ENCODE measurements at regions not wholly inside any gene's neighbourhood (a gene's known extent, or its start where the extent isn't known, plus 50 kb on each side); places are given as distances from the start of the nearest gene placed in this dataset.

- WGBS, result 73% methylated on average over 4 of the region's 4 CpGs
- H3K9me3 ChIP-seq (ENCODE audit: control insufficient read depth in 4 of 4, low read length in 3 of 4), result no peaks in the 10 kb centered on the region
Observed at GRCh38 chrX:3445806-3446490, 99.5 kb upstream of the MXRA5 start.

More at GRCh38 chrX:3445806-3446490, 99.5 kb upstream of the MXRA5 start:
- no peaks in the 10 kb centered on the region for H3K27me3 ChIP-seq (ENCODE audit: control insufficient read depth in 4 of 4, insufficient read depth in 4 of 4, low read length in 3 of 4)
- no peak for DNase-seq (ENCODE audit: low spot score)
- H3K9ac ChIP-seq (ENCODE audit: low read depth in 1 of 2, low read length in 2 of 2), result no peak overlapping the region
- no peak overlapping the region for H3K4me3 ChIP-seq (ENCODE audit: low read depth in 1 of 3, low read length in 3 of 3)
- no peaks in the 10 kb centered on the region for H3K36me3 ChIP-seq (ENCODE audit: control insufficient read depth in 4 of 4, insufficient read depth in 3 of 4, low read depth in 1 of 4, low read length in 3 of 4)
- TF ChIP-seq FOXA2 (IDR thresholded peaks at IDR 0.05) (no peak), ATF3 (IDR thresholded peaks at IDR 0.05) (no peak), GABPA (IDR thresholded peaks at IDR 0.05 in 1 of 2, conservative IDR thresholded peaks at IDR 0.05 in 1 of 2) (no peak), EGR1 (IDR thresholded peaks at IDR 0.05; ENCODE audit: low read depth in 2 of 2) (no peak), HNF4A (conservative IDR thresholded peaks at IDR 0.05) (no peak), MAX (IDR thresholded peaks at IDR 0.05) (no peak), RAD21 (IDR thresholded peaks at IDR 0.05) (no peak), REST (IDR thresholded peaks at IDR 0.05) (no peak), NR2F2 (IDR thresholded peaks at IDR 0.05) (no peak), CTCF (IDR thresholded peaks at IDR 0.05; ENCODE audit: low read depth, low read length, missing input control) (no peak), YY1 (IDR thresholded peaks at IDR 0.05) (no peak)
- H3K4me1 ChIP-seq (ENCODE audit: control insufficient read depth in 4 of 4, insufficient read depth in 4 of 4, low read length in 3 of 4), result no peaks in the 10 kb centered on the region
- no peak overlapping the region for H3K27ac ChIP-seq (ENCODE audit: low read depth in 1 of 2, low read length in 2 of 2)

Measured in liver (tissue), 8 donors.